Heart left ventricle (tissue), 13 donors: ENCODE measurements at regions not wholly inside any gene's neighbourhood (a gene's known extent, or its start where the extent isn't known, plus 50 kb on each side); places are given as distances from the start of the nearest gene placed in this dataset.

ENCODE experiments used
- POLR2A ChIP-seq, 2 donors: fragments of 450-650 bp; IDR thresholded peaks; one replicate each; pipeline ENCODE4 v1.6.1; 2017; ENCODE audit warnings: antibody characterized with exemption in 2 of 2, mild to moderate bottlenecking in 2 of 2, moderate library complexity in 2 of 2
- TF ChIP-seq, protein P1 (sequence below), 12 donors: fragments of 200-600 bp; sonication (generic) in 4 of 12; IDR thresholded peaks; one replicate each; pipeline versions ENCODE4 v1.5.0 to v1.8.0; 2018 to 2022; ENCODE audit warnings: antibody characterized with exemption in 12 of 12, mild to moderate bottlenecking in 5 of 12
- donor health status: ischemic (EF 13 %, LVEDD 7.1; RV severe dilation, severe dysfunction).
- donor health status: DM: no; HTN: yes; CAD: no.
- donor health status: DM: no; HTN: no; CAD: no.
- donor health status: ischemic (EF 25% LVEDD 6.9; RV normal size, moderate dysfunction).
- donor health status: ischemic (EF 25% LVEDD 5.7; RV mildly dilated, moderate dysfunction).
- donor health status: ischemic (EF 35%, LVEDD 5.7; RV mildly dilated, moderate dysfunction).
- donor health status: nonischemic (EF 11% LVEDD 7.7; RV severe dilation, severe dysfunction).
- donor health status: DM: yes; HTN: yes; CAD: no.
- donor health status: PGD.
- donor health status: ischemic (EF 29% LVEDD 5.4; RV normal size, mild dysfunction).
- donor health status: nonischemic (EF 23%, LVEDD 6.1; RV moderate dilation, normal function).

DNA sequence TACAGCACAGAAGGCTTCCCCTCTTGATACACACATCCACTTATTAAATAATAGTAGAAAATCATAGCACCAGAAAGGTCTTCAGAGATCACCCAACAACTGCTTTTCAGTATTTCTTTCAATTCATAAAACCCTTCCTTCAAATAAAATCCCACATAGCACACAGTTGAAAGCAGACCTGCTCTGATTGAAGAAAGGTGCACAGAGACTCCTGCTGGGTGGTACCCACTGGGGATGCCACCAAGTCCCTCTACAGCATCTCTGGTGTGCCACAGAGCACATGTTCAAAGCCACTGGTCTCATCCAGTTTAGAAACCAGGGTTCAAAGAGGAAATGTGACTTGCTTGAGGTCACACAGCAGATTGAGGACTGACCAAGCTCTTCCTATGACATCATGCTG lies 427.5 kb downstream of the BCL11B start:
- TF ChIP-seq, protein P1, sequence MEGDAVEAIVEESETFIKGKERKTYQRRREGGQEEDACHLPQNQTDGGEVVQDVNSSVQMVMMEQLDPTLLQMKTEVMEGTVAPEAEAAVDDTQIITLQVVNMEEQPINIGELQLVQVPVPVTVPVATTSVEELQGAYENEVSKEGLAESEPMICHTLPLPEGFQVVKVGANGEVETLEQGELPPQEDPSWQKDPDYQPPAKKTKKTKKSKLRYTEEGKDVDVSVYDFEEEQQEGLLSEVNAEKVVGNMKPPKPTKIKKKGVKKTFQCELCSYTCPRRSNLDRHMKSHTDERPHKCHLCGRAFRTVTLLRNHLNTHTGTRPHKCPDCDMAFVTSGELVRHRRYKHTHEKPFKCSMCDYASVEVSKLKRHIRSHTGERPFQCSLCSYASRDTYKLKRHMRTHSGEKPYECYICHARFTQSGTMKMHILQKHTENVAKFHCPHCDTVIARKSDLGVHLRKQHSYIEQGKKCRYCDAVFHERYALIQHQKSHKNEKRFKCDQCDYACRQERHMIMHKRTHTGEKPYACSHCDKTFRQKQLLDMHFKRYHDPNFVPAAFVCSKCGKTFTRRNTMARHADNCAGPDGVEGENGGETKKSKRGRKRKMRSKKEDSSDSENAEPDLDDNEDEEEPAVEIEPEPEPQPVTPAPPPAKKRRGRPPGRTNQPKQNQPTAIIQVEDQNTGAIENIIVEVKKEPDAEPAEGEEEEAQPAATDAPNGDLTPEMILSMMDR (IDR thresholded peaks at IDR 0.05): no peak
- TF ChIP-seq POLR2A (IDR thresholded peaks at IDR 0.05): no peak
